Astrocyte (in vitro differentiated cells and primary cell): ENCODE measurements at regions not wholly inside any gene's neighbourhood (a gene's known extent, or its start where the extent isn't known, plus 50 kb on each side); places are given as distances from the start of the nearest gene placed in this dataset.

Experiments
- DNase-seq: peaks from one replicate; pipeline ENCODE4 v3.0.0-alpha.2; 2010; ENCODE audit warnings: low read depth
- FAIRE-seq: peaks from 2 replicates; lab custom pipeline; 2011; peaks lifted over from hg19 to GRCh38; lab: Jason Lieb, UNC
- H2AFZ ChIP-seq: 2 replicates; pipeline ENCODE4 v1.6.0; 2012; ENCODE audit warnings: low read depth, low read length, inconsistent platforms
- H3K27ac ChIP-seq: 2 replicates; pipeline ENCODE4 v1.5.1; 2011; ENCODE audit warnings: low read depth, low read length, inconsistent platforms
- H3K27me3 ChIP-seq: 2 replicates; pipeline ENCODE4 v1.6.0; 2011; ENCODE audit warnings: low read length, inconsistent platforms; ENCODE audit not compliant: insufficient read depth
- H3K36me3 ChIP-seq: 2 replicates; pipeline ENCODE4 v1.5.1; 2011; ENCODE audit warnings: low read length, inconsistent platforms; ENCODE audit not compliant: insufficient read depth
- H3K4me1 ChIP-seq: 2 replicates; pipeline ENCODE4 v1.5.1; 2011; ENCODE audit warnings: low read length, inconsistent platforms; ENCODE audit not compliant: insufficient read depth
- H3K4me2 ChIP-seq: 2 replicates; pipeline ENCODE4 v1.6.0; 2012; ENCODE audit warnings: low read length, inconsistent platforms
- H3K4me3 ChIP-seq: 2 replicates; pipeline ENCODE4 v1.5.1; 2011; ENCODE audit warnings: low read depth, mild to moderate bottlenecking, low read length, inconsistent platforms; ENCODE audit not compliant: insufficient read depth
- H3K79me2 ChIP-seq: 2 replicates; pipeline ENCODE4 v1.6.0; 2012; ENCODE audit warnings: mild to moderate bottlenecking, low read length, inconsistent platforms; ENCODE audit not compliant: insufficient read depth
- H3K9ac ChIP-seq: 2 replicates; pipeline ENCODE4 v1.6.0; 2012; ENCODE audit warnings: mild to moderate bottlenecking, low read length, inconsistent platforms
- H3K9me3 ChIP-seq: 2 replicates; pipeline ENCODE4 v1.5.1; 2012; ENCODE audit warnings: low read depth, mild to moderate bottlenecking, low read length, inconsistent platforms; ENCODE audit not compliant: insufficient read depth
- H4K20me1 ChIP-seq: 2 replicates; pipeline ENCODE4 v1.6.0; 2012; ENCODE audit warnings: low read length, inconsistent platforms; ENCODE audit not compliant: insufficient read depth
- H3K27ac Mint-ChIP-seq: one replicate; pipeline ENCODE4 v1.8.0; 2021; ENCODE audit warnings: mild to moderate bottlenecking, mixed read lengths; ENCODE audit not compliant: unreplicated experiment
- H3K27me3 Mint-ChIP-seq: one replicate; pipeline ENCODE4 v1.8.0; 2021; ENCODE audit warnings: low read depth, mixed read lengths; ENCODE audit not compliant: unreplicated experiment
- H3K36me3 Mint-ChIP-seq: one replicate; pipeline ENCODE4 v1.8.0; 2021; ENCODE audit warnings: low read depth, mixed read lengths; ENCODE audit not compliant: unreplicated experiment
- H3K4me1 Mint-ChIP-seq: one replicate; pipeline ENCODE4 v1.8.0; 2021; ENCODE audit warnings: low read depth, mixed read lengths; ENCODE audit not compliant: unreplicated experiment
- H3K4me3 Mint-ChIP-seq: one replicate; pipeline ENCODE4 v1.8.0; 2021; ENCODE audit warnings: mild to moderate bottlenecking, moderate library complexity, mixed read lengths; ENCODE audit not compliant: unreplicated experiment
- H3K9me3 Mint-ChIP-seq: one replicate; pipeline ENCODE4 v1.8.0; 2021; ENCODE audit warnings: mild to moderate bottlenecking, mixed read lengths; ENCODE audit not compliant: unreplicated experiment
- CTCF ChIP-seq: IDR thresholded peaks from 2 replicates; pipeline ENCODE4 v1.5.1; 2011; ENCODE audit warnings: low read depth, mild to moderate bottlenecking, inconsistent platforms, low read length, moderate library complexity; ENCODE audit not compliant: insufficient read depth
- EZH2 ChIP-seq: IDR thresholded peaks from 2 replicates; pipeline ENCODE4 v1.6.1; 2012; ENCODE audit warnings: mild to moderate bottlenecking, low read length, inconsistent platforms; ENCODE audit not compliant: insufficient read depth

GRCh38 chr4:10929818-10930217, 245.2 kb upstream of the CLNK start:
- Histone ChIP-seq H3K4me2 (no peak overlapping the region), H3K27ac (no peak overlapping the region), H3K9me3 (no peaks in the 10 kb centered on the region), H4K20me1 (no peaks in the 10 kb centered on the region), H3K79me2 (no peaks in the 10 kb centered on the region), H3K4me3 (no peak overlapping the region), H3K9ac (no peak overlapping the region), H2AFZ (no peak overlapping the region), H3K4me1 (peaks cover 12% of the 10 kb centered on the region), H3K27me3 (no peaks in the 10 kb centered on the region), H3K36me3 (no peaks in the 10 kb centered on the region)
- Mint-ChIP-seq H3K9me3 (no peaks in the 10 kb centered on the region), H3K4me1 (peaks cover 5% of the 10 kb centered on the region), H3K4me3 (no peak overlapping the region), H3K27me3 (peaks cover 7% of the 10 kb centered on the region), H3K27ac (no peak overlapping the region), H3K36me3 (no peaks in the 10 kb centered on the region)
- FAIRE-seq: no peak
- DNase-seq: no peak
- TF ChIP-seq CTCF: no peak

GRCh38 chr4:10925996-10926395, 241.4 kb upstream of the CLNK start:
- no peak for TF ChIP-seq CTCF
- TF ChIP-seq EZH2: no peak
- Mint-ChIP-seq H3K9me3 (no peaks in the 10 kb centered on the region), H3K27me3 (peaks cover 7% of the 10 kb centered on the region), H3K4me3 (no peak overlapping the region), H3K4me1 (peaks cover 5% of the 10 kb centered on the region), H3K27ac (no peak overlapping the region), H3K36me3 (no peaks in the 10 kb centered on the region)
- peak; percentile 84 for DNase-seq
- Histone ChIP-seq H3K27ac (peak overlapping the region; percentile 60), H2AFZ (peak overlapping the region; percentile 20), H3K4me3 (no peak overlapping the region), H3K27me3 (no peaks in the 10 kb centered on the region), H3K9ac (no peak overlapping the region), H3K4me1 (peaks cover 12% of the 10 kb centered on the region), H3K9me3 (no peaks in the 10 kb centered on the region), H4K20me1 (no peaks in the 10 kb centered on the region), H3K36me3 (no peaks in the 10 kb centered on the region), H3K4me2 (peak overlapping the region; percentile 55), H3K79me2 (no peaks in the 10 kb centered on the region)
- FAIRE-seq: peak; percentile 83

GRCh38 chr4:10924274-10924673, 239.7 kb upstream of the CLNK start:
- H3K4me3 Mint-ChIP-seq: no peak overlapping the region
- Histone ChIP-seq H3K79me2 (no peaks in the 10 kb centered on the region), H3K4me3 (no peak overlapping the region), H3K4me2 (no peak overlapping the region), H4K20me1 (no peaks in the 10 kb centered on the region), H3K9ac (no peak overlapping the region), H3K4me1 (peaks cover 12% of the 10 kb centered on the region), H3K27me3 (no peaks in the 10 kb centered on the region), H3K27ac (no peak overlapping the region), H2AFZ (no peak overlapping the region), H3K9me3 (no peaks in the 10 kb centered on the region), H3K36me3 (no peaks in the 10 kb centered on the region)
- H3K9me3 Mint-ChIP-seq: no peaks in the 10 kb centered on the region
- H3K36me3 Mint-ChIP-seq: no peaks in the 10 kb centered on the region
- H3K4me1 Mint-ChIP-seq: peaks cover 5% of the 10 kb centered on the region
- no peak overlapping the region for H3K27ac Mint-ChIP-seq
- DNase-seq: no peak
- FAIRE-seq: no peak
- peaks cover 6% of the 10 kb centered on the region for H3K27me3 Mint-ChIP-seq
- TF ChIP-seq CTCF (no peak), EZH2 (no peak)
